SK-N-SH treated with all-trans-retinoic acid at 6 μM for 48 hours (cell line): ENCODE measurements at regions not wholly inside any gene's neighbourhood (a gene's known extent, or its start where the extent isn't known, plus 50 kb on each side); places are given as distances from the start of the nearest gene placed in this dataset.

Experiments
- ARNTL ChIP-seq: fragments of 450-650 bp; formaldehyde crosslinking; IDR thresholded peaks from 2 replicates; pipeline ENCODE4 v1.5.0; 2020; ENCODE audit warnings: low read depth, mild to moderate bottlenecking, moderate library complexity, borderline replicate concordance
- CREB5 ChIP-seq: fragments of 250-450 bp; sonication (Bioruptor Pico); IDR thresholded peaks from 2 replicates; pipeline ENCODE4 v1.5.1; 2020; ENCODE audit warnings: low read depth, mild to moderate bottlenecking, moderate library complexity
- CSRNP3 ChIP-seq: fragments of 250-450 bp; sonication (Bioruptor Pico); IDR thresholded peaks from 2 replicates; pipeline ENCODE4 v1.5.1; 2021; ENCODE audit warnings: mild to moderate bottlenecking, moderate library complexity
- PPARA ChIP-seq: fragments of 250-450 bp; sonication (Bioruptor Pico); IDR thresholded peaks from 2 replicates; pipeline ENCODE4 v1.5.0; 2020; ENCODE audit warnings: mild to moderate bottlenecking, borderline replicate concordance
- TF ChIP-seq, protein P1 (sequence below): fragments of 250-450 bp; sonication (Bioruptor Pico); IDR thresholded peaks from 2 replicates; pipeline ENCODE4 v1.8.0; 2020; ENCODE audit warnings: mild to moderate bottlenecking, moderate library complexity, borderline replicate concordance

DNA sequence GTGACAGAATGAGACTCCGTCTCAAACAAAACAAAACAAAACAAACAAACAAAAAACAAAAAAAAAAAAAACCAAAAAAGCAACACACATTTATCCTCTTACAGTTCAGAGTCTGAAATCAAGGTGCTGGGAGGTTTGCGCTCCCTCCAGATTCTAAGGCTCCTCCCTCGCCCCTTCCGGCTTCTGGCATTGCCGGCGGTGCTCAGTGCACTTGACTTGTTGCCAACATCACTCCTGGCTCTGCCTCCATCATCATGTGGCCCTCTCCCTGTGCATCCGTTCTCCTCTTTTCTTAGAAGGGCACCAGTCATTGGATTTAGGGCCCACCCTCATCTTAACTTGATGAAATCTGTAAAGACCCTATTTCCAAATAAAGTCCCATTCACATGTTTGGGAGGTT lies 73.8 kb downstream of the RBFOX3 start:
- TF ChIP-seq ARNTL (CRISPR knock-in tag) (no peak), PPARA (CRISPR knock-in tag) (no peak), CSRNP3 (no peak), CREB5 (CRISPR knock-in tag) (no peak)
- TF ChIP-seq, protein P1, sequence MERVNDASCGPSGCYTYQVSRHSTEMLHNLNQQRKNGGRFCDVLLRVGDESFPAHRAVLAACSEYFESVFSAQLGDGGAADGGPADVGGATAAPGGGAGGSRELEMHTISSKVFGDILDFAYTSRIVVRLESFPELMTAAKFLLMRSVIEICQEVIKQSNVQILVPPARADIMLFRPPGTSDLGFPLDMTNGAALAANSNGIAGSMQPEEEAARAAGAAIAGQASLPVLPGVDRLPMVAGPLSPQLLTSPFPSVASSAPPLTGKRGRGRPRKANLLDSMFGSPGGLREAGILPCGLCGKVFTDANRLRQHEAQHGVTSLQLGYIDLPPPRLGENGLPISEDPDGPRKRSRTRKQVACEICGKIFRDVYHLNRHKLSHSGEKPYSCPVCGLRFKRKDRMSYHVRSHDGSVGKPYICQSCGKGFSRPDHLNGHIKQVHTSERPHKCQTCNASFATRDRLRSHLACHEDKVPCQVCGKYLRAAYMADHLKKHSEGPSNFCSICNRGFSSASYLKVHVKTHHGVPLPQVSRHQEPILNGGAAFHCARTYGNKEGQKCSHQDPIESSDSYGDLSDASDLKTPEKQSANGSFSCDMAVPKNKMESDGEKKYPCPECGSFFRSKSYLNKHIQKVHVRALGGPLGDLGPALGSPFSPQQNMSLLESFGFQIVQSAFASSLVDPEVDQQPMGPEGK: no peak
